ENCODE measurements at regions not wholly inside any gene's neighbourhood (a gene's known extent, or its start where the extent isn't known, plus 50 kb on each side); places are given as distances from the start of the nearest gene placed in this dataset.

DNA sequence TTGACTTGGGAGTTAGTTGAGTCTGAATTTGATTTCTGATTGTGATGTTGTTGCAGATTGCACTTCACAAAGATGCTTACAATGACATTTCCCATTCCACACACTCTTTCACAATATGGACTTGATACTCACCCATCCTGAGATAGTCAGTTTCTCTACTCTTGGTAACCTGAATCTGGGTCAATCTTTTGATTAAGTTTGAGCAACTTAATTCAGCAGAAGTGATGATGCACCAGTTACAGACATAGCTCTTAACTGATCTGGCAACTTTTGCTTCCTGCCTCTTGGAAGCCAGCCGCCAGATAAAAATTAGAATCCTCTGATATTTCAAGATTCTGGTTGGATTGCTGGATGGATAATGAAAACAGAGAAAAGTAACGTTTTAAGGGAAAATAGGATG is 79.7 kb upstream of the OSMR start:
- FAIRE-seq = no peak
- Mint-ChIP-seq H3K36me3 (ENCODE audit: low read depth, unreplicated experiment) (no peaks in the 10 kb centered on the region), H3K9me3 (ENCODE audit: unreplicated experiment) (peaks cover 13% of the 10 kb centered on the region), H3K4me1 (ENCODE audit: low read depth, unreplicated experiment) (no peaks in the 10 kb centered on the region), H3K4me3 (ENCODE audit: unreplicated experiment) (no peak overlapping the region), H3K27me3 (ENCODE audit: low read depth, unreplicated experiment) (peaks cover 2% of the 10 kb centered on the region), H3K27ac (ENCODE audit: unreplicated experiment) (no peak overlapping the region)
- no peaks in the 10 kb centered on the region for H4K20me1 ChIP-seq (ENCODE audit: insufficient read depth, low read length)
- H3K9ac ChIP-seq (ENCODE audit: low read length) = no peak overlapping the region
- H3K9me3 ChIP-seq (ENCODE audit: insufficient read depth, low read depth, low read length) = peaks cover 8% of the 10 kb centered on the region
- peak overlapping the region; percentile 8 for H3K27ac ChIP-seq (ENCODE audit: low read depth, low read length)
- TF ChIP-seq, protein P1, sequence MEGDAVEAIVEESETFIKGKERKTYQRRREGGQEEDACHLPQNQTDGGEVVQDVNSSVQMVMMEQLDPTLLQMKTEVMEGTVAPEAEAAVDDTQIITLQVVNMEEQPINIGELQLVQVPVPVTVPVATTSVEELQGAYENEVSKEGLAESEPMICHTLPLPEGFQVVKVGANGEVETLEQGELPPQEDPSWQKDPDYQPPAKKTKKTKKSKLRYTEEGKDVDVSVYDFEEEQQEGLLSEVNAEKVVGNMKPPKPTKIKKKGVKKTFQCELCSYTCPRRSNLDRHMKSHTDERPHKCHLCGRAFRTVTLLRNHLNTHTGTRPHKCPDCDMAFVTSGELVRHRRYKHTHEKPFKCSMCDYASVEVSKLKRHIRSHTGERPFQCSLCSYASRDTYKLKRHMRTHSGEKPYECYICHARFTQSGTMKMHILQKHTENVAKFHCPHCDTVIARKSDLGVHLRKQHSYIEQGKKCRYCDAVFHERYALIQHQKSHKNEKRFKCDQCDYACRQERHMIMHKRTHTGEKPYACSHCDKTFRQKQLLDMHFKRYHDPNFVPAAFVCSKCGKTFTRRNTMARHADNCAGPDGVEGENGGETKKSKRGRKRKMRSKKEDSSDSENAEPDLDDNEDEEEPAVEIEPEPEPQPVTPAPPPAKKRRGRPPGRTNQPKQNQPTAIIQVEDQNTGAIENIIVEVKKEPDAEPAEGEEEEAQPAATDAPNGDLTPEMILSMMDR (IDR thresholded peaks at IDR 0.05; ENCODE audit: insufficient read depth, low read depth, low read length) = no peak
- no peak for TF ChIP-seq EZH2 (IDR thresholded peaks at IDR 0.05; ENCODE audit: insufficient read depth, low read length)
- H3K36me3 ChIP-seq (ENCODE audit: insufficient read depth, low read length) = no peaks in the 10 kb centered on the region
- peak; percentile 63 for DNase-seq (ENCODE audit: low read depth)
- H3K79me2 ChIP-seq (ENCODE audit: insufficient read depth, low read length) = no peaks in the 10 kb centered on the region
- no peaks in the 10 kb centered on the region for H3K27me3 ChIP-seq (ENCODE audit: insufficient read depth, low read length)
- peaks cover 6% of the 10 kb centered on the region for H3K4me1 ChIP-seq (ENCODE audit: insufficient read depth, low read length)
- peak overlapping the region; percentile 50 for H3K4me2 ChIP-seq (ENCODE audit: low read length)
- H3K4me3 ChIP-seq (ENCODE audit: insufficient read depth, low read depth, low read length) = no peak overlapping the region
- H2AFZ ChIP-seq (ENCODE audit: low read depth, low read length) = no peak overlapping the region

DNA sequence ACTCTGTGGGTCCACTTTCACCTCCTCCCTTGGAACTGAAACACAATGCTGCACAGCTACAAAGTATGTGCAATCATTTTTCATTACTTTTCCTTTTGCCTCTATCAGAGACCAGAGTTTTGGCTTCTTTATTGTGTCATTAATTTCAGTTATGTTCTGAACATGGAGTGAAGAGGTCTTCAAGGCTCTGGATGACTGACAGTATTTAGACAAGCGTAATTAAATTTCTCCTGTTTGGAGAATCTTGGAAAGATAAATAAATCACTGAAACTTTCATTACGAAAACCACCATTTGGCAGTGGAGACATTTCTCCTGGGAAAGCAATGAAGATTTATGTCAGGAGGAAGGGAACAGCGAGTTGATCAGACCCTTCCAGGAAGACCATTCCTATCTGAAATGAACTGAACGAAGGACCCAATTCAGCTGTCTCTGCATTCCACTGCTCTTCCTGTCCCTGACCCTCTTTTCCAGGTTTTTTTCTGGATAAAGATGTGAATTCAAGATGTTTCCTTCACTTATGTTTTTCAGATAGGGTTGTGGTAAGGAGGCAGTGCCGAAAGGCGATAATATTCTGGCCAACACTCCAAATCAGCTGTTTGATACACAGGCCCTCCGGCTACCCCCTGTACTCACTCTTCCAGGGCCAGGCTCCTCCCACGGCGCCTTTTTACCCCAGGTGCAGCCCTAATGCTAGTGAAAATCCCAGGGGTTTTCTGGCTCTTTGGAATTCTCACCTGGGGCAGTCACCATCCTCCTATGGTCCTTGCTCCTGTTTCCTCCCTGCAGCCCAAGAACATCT is 77.2 kb upstream of the OSMR start:
- Histone ChIP-seq H3K4me3 (ENCODE audit: insufficient read depth, low read depth, low read length) (no peak overlapping the region), H3K36me3 (ENCODE audit: insufficient read depth, low read length) (no peaks in the 10 kb centered on the region), H3K27me3 (ENCODE audit: insufficient read depth, low read length) (no peaks in the 10 kb centered on the region), H3K9ac (ENCODE audit: low read length) (no peak overlapping the region), H3K9me3 (ENCODE audit: insufficient read depth, low read depth, low read length) (peaks cover 8% of the 10 kb centered on the region), H3K4me1 (ENCODE audit: insufficient read depth, low read length) (peaks cover 6% of the 10 kb centered on the region), H3K79me2 (ENCODE audit: insufficient read depth, low read length) (no peaks in the 10 kb centered on the region), H2AFZ (ENCODE audit: low read depth, low read length) (no peak overlapping the region), H4K20me1 (ENCODE audit: insufficient read depth, low read length) (no peaks in the 10 kb centered on the region), H3K27ac (ENCODE audit: low read depth, low read length) (no peak overlapping the region), H3K4me2 (ENCODE audit: low read length) (no peak overlapping the region)
- H3K4me3 Mint-ChIP-seq (ENCODE audit: unreplicated experiment) = no peak overlapping the region
- H3K9me3 Mint-ChIP-seq (ENCODE audit: unreplicated experiment) = peaks cover 18% of the 10 kb centered on the region
- TF ChIP-seq, protein P1 (IDR thresholded peaks at IDR 0.05; ENCODE audit: insufficient read depth, low read depth, low read length) = no peak
- TF ChIP-seq EZH2 (IDR thresholded peaks at IDR 0.05; ENCODE audit: insufficient read depth, low read length) = no peak
- no peak for FAIRE-seq
- DNase-seq (ENCODE audit: low read depth) = peak; percentile 45
- no peaks in the 10 kb centered on the region for H3K4me1 Mint-ChIP-seq (ENCODE audit: low read depth, unreplicated experiment)
- H3K27ac Mint-ChIP-seq (ENCODE audit: unreplicated experiment) = no peak overlapping the region
- H3K36me3 Mint-ChIP-seq (ENCODE audit: low read depth, unreplicated experiment) = no peaks in the 10 kb centered on the region
- H3K27me3 Mint-ChIP-seq (ENCODE audit: low read depth, unreplicated experiment) = peaks cover 2% of the 10 kb centered on the region

DNA sequence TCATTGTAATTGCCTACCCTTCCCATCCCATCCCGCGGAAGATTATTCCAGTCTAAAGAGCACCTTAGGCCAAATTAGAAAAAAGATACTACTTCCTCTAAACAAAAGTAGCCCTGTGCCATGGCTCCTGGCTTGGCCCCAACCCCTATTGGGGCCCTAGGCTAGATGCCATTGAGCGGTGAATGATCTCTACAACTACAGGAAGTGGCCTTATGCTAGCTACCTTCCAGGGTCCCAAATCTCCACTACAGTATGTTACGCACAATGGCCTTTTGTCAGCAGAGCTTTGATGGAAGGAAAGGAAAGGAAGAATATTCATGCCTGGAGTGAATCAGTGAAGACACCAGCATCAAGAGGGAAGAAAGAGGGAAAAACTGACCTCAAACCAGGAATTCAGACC is 73.3 kb upstream of the OSMR start:
- Histone ChIP-seq H4K20me1 (ENCODE audit: insufficient read depth, low read length) (no peaks in the 10 kb centered on the region), H3K27ac (ENCODE audit: low read depth, low read length) (no peak overlapping the region), H3K4me2 (ENCODE audit: low read length) (no peak overlapping the region), H3K4me3 (ENCODE audit: insufficient read depth, low read depth, low read length) (no peak overlapping the region), H3K36me3 (ENCODE audit: insufficient read depth, low read length) (no peaks in the 10 kb centered on the region), H3K9me3 (ENCODE audit: insufficient read depth, low read depth, low read length) (no peaks in the 10 kb centered on the region), H3K9ac (ENCODE audit: low read length) (no peak overlapping the region), H3K79me2 (ENCODE audit: insufficient read depth, low read length) (no peaks in the 10 kb centered on the region), H3K27me3 (ENCODE audit: insufficient read depth, low read length) (peaks cover 3% of the 10 kb centered on the region), H3K4me1 (ENCODE audit: insufficient read depth, low read length) (no peaks in the 10 kb centered on the region), H2AFZ (ENCODE audit: low read depth, low read length) (no peak overlapping the region)
- H3K36me3 Mint-ChIP-seq (ENCODE audit: low read depth, unreplicated experiment) = no peaks in the 10 kb centered on the region
- H3K4me1 Mint-ChIP-seq (ENCODE audit: low read depth, unreplicated experiment) = no peaks in the 10 kb centered on the region
- no peak for TF ChIP-seq EZH2 (IDR thresholded peaks at IDR 0.05; ENCODE audit: insufficient read depth, low read length)
- TF ChIP-seq, protein P1 (IDR thresholded peaks at IDR 0.05; ENCODE audit: insufficient read depth, low read depth, low read length) = no peak
- FAIRE-seq (no peak), DNase-seq (ENCODE audit: low read depth) (no peak)
- H3K27me3 Mint-ChIP-seq (ENCODE audit: low read depth, unreplicated experiment) = peaks cover 7% of the 10 kb centered on the region
- H3K4me3 Mint-ChIP-seq (ENCODE audit: unreplicated experiment) = no peak overlapping the region
- H3K9me3 Mint-ChIP-seq (ENCODE audit: unreplicated experiment) = peaks cover 6% of the 10 kb centered on the region
- no peak overlapping the region for H3K27ac Mint-ChIP-seq (ENCODE audit: unreplicated experiment)

All from astrocyte (in vitro differentiated cells and primary cell).